ENCODE measurements at regions not wholly inside any gene's neighbourhood (a gene's known extent, or its start where the extent isn't known, plus 50 kb on each side); places are given as distances from the start of the nearest gene placed in this dataset.
A peak's percentile ranks its signal among the peaks of the same experiment; 100 is the strongest.

DNA sequence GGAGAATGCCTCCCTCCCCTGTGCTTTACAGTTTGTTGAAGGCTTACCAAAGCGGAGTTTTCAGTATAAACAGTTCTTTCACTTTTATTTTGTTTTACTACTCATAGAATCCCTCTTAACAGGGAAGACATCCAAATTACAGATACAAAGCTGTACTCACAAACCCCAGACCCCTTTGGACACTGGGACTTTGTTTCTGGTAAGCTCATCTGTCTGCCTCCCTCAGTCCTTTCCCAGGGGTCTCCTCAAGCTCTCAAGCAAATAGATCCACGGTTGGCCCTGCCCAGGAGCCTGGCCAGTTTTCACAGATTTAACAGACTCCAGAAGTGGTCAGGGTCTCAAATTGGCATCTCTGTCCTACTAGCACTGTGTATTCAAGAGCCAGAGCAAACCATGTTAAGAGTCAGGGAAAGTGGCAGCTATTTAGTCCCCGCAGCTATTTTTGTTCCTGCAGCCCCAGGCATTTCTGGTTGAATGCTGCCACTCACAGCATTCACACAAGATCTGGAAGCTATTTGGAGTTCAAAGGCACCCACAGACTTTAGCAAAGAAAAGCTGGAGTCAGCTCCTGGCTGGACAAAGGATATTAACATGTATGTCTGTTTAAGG is 54.2 kb downstream of the TMEM100 start:
- DNase-seq, result peak; percentile 91

DNA sequence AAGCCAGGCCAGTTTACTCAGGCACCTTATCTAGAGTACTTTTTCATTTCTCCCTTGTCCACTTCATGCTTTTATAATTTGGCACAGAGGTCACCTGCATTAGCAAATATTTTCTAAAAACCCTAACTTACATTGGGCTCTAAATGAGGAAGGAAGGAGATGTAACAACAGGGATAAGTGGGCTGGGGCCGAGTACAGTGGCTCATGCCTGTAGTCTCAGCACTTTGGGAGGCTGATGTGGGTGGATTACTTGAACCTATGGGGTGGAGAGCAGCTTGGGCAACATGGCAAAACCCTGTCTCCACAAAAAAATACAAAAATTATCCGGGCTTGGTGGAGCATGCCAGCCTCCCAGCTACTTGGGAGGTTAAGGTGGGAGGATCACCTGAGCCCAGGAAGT is 55.9 kb downstream of the TMEM100 start:
- DNase-seq, result no peak

DNA sequence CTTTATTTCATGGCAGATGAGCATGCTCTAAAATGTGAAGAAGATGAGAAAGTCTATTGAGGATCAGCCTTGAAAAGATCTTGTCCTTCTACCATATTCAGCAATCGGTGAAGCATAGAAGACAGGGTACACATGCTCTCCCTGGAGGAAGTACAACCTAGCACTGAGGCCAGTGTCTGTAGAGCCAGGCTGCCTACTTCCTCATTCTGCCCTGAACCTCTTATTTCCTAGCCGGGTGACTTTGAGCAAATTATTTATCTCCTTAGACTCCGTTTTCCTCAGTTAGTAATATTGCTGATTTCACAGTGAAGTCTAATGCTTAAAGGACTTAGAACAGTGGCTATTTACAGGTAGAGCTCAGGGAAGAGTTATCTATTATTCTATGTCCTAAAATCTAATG is 58.4 kb downstream of the TMEM100 start:
- DNase-seq, result no peak

DNA sequence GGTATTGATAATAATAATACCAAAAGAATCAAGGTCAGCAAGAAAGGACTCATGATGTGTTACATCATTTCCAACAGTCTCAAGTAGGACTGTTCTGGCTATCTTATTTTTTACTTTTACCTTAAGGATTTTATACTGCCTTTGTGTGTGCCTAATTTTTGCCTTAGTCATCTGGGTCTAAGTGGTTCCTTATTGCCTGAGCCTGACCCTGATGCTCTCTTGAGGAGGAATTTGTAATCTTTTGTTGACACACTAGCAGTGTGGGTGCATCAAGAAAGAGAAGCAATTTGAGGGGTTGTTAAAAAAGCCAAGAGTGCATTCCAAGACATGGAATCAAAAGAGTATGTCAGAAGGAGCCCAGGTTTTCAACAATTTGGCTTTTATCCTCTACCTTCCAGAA is 59.3 kb downstream of the TMEM100 start:
- DNase-seq, result no peak

DNA sequence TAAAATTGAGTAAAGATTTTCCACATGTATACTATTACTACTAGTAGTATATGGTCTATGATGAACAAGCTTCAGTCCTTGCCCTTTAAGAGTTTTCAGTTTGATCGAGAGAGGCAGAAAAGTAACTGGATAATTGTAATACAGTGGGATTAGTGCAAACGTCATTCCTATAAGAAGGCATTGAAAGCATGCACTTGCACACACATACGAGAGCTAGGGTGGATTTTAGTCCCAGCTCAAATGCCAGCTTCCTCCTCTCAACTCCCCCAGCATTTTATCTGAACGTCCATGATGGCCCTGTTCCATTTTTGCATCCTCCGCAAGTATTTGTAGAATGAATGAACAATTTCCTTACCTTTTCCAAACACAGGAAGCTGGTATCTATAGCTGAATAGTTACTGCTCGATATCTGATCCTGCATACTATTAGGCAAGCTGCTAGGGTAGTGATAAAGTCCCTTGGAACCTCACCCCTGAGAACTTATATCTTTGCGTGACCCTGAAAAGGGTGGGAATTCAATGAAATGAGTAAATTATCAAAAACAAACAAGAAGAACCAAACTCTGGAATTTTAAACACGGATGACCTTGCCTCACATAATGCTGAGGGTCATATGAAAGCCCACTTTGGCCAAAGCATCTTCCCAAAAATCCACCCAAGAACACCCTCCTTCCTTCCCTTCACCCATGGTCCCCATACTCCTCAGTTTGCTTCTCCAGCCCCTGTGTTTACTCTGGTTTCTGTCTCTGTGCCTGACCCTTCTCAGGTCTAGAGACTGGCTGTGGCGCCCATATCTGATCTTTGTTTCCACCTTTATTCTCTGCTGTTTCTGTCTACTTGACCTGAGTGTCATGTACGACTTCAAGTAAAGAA is 60.5 kb downstream of the TMEM100 start:
- DNase-seq, result no peak

DNA sequence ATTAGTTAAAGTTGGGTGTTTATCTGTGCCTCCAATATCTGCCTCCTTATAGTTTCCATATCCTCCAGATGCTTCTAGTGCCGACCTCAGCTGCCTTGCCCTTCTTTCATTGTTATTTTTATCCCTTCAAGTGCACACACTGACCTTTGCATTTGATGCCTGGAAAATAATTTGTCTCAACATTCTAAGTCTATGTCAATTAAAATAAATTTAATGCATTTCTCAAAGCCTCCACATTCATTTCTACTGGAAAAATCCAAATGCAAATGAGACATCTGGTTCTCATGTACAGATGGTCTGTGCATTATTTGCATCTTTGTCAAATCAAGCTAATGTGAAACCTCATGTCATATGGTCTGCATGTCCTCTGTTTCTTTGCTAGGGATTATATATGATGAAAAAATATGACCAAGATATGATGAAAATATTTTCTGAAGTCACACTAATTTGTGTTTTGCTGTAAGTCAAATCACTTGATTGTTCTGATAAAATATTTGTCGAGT is 61.4 kb downstream of the TMEM100 start:
- DNase-seq, result no peak

DNA sequence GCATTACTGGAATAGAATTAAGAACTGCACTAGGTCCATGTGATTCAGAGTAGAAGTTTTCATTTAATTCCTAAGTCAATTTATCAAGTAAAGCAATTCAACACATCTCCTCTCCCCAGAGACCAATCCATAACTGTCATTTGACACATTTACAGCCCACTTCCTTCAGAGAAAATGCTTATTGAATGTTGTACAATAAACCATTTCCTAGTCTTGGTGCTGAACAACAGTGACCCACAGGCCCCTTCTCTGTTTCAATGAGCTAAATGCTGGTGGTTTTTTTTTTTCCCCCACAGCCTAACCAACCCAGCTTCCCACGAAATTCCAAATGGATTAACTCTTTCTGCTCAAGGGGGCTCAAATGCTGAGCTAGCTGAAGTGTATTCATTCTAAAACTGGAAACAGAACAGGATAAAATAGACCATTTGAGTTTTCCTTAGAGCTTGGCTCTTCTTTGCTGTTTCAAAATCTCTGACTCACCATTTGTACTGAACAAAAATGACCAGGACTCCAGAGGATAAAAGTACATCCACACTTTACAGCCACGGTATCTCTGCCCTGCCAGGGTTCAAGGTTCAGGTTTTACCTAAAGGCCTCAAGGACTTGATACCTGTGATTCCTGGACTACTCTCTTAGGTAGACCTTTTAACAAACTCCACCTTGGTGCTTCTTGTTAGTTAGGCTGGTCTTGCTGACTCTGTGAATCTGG is 62.3 kb downstream of the TMEM100 start:
- DNase-seq, result no peak

DNA sequence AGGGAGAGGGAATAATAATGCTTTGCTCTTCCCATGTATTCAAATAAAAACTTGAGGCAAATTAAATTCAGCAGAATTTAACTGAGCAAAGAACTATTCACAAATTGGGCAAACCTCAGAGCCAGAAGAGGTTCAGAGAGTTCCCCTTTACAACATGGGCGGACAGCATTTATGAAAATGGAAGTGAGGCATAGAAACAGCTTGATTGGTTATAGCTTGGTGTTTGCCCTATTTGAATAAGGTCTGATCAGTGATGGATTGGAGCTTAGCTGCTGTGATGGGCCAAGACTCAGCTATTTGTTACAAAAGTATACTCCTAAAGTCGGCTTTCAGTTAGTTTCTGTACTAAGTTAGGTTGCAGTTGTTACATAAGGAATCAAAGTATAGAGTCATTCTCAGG is 63.0 kb downstream of the TMEM100 start:
- DNase-seq, result no peak

DNA sequence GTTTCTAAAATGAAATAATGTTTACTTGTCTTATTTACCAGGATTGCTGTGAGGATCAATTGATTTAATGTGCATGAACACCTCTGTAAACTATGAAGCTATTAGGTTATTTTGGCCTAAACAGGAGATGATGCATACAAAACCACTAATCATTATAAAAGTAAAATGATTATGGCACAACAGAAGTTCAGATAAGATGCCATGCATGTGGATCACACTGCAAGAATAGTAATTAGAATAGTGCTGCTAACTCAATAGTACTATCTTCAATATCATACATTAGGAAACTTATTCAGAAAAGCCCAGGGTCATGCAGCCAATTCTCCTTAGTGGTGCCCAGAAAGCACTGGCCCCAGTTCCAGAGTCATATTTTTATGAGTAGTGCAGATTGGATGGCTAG is 66.9 kb downstream of the TMEM100 start:
- DNase-seq, result no peak

DNA sequence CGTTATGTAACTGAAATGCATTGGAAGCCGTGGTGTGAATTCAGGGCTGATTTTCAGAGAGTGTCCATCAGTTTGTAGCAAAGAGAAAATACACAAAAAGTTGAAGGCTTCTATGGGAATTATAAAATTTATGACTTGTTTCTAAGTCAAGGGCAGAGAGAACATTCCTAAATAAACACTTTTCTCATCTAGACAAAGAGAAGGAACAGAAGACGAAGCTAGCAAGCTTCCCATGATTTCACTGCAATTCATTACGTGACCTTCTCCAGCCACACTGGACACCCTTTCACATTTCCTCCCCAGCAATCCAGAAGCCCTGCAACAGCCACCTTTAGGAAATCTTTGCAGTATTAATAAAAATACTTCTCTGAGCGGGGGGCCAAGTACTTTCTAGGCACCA is 67.8 kb downstream of the TMEM100 start:
- no peak for DNase-seq

DNA sequence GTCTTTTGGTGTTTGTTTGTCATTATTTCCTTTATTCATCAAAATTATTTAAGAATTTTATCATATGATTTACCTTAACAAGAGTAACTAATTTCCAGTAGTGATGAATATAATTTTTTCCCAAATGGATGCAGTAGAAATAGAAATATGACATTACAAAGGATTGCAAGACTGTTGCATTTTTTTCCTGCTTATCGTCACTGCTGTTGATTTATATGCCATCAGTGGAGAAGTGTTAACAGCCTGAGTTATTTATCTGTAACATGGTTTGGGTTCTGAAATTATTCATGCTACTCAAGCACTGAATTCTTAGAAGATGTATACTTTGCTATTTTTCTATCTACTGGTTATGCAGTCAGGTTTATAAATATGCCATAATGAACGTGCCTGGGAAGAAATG is 68.6 kb downstream of the TMEM100 start:
- no peak for DNase-seq

DNA sequence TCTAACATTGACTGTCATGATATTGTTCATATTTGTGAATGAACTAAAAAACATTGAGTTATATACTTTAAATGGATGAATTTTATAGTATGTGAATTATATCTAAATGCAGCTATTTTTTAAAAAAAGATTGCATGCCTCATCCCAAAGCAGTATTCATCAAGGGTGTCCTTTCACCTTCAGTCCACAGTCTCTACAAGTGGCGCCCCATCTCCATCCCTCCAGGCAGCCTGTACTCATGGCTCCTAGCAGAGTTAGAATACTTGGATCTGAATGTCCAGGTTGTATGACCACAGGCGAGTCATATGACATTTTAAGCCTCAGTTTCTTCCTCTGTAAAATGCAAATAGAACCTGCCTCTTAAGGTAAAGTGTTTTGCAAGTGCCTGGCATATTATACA is 69.8 kb downstream of the TMEM100 start:
- no peak for DNase-seq

DNA sequence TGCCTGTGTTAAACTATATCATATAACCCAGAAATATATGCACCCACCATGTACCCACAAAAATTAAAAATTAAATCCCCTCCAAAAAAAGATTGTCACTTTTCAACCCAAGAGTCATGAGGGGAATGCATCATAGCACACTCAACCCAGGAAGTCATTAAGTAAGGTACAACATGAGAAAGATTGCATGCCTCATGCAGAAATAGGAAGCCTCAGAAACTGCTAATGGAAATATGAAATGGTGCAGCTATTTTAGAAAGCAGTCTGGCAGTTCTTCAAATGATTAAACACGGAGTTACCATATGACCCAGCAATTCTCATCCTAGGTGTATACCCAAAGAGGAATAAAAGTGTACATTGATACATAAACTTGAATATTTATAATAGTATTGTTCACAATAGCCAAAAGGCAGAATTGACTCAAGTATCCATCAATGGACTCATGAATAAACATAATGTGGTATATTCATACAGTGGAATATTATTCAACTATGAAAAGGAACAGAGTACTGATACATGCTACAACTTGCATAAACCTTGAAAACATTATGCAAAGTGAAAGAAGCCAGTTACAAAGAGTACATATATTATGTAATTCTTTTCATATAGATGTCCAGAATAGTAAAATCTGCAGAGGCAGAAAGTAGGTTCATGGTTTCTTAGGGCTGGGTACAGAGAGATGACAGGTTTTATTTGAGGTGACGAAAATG is 70.4 kb downstream of the TMEM100 start:
- no peak for DNase-seq

DNA sequence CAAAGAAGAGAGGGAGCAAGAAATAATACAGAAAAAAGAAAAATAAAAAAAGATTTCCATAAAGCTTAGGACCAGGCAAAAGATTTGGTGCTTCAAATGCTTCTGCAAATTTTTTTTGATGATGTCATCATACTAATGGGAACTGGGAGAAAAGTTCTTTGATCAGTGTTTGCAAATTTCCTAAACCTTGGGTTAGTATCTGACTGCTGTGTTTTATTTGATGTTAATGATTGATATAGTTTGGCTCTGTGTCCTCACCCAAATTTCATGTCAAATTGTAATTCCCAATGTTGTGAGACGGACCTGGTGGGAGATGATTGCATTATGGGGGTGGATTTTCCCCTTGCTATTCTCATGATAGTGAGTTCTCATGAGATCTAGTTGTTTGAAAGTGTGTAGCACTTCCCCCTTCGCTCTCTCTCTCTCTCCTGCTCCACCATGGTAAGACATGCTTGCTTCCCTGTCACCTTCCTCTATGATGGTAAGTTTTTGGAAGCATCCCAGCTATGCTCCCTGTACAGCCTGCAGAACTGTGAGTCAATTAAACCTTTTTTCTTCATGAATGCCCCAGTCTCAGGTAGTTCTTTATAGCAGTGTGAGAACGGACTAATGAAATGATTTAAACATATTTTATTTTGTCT is 72.6 kb downstream of the TMEM100 start:
- DNase-seq, result no peak

DNA sequence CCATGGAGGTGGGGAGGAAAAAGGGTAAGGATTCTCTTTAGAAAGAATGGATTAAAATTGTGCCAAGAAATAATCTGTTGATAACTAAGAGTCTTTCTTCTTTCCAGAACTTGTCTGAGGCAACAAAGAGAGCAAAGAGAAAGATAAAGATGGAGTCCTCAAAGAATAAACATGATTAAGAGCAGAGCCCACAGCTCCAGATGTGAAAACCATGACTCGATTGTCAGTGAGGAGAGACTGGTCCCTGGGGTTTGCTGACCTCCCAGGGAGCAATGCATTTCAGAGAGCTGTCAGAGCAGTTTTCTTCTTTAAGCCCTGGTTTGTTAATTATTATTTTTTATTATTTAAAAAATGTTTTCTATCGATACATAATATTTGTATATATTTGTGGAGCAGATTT is 74.6 kb downstream of the TMEM100 start:
- no peak for DNase-seq

DNA sequence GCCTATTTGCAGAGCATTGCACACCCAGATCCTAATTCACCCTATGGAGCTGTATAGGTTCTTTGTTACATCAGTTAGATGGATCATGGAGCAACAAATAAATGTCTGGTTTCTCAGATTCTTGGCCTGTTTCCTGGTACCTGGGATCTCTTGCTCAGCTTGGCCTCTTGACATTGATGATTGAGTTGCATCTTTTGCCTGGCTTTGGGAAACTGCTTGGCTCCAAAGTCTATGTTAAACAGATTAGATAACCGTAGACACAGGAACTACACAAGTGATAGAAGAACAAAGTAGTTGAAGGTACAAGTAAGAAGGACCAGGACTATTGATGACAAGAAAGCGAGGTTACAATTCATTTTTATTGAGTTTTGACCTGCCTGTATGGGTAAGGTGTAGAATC is 77.3 kb downstream of the TMEM100 start:
- no peak for DNase-seq

DNA sequence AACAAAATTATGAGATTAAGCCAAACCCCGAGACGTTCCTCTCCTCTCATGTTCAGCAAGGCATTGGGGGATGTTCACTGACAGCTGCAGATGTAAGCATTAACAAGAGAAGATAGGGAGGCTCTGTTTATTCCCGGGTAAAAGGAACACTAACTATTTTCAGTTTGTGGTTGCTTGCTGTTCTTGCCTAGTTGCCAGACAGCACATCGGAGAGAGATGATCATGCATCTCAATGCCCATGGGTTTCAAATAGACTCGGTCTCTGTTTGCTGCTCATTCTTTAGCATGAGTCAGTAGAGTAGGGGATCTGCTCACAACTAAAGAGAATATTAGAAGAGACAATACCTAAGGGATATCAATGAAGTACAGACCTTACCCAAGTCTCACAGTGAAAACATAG is 78.3 kb downstream of the TMEM100 start:
- DNase-seq, result no peak

DNA sequence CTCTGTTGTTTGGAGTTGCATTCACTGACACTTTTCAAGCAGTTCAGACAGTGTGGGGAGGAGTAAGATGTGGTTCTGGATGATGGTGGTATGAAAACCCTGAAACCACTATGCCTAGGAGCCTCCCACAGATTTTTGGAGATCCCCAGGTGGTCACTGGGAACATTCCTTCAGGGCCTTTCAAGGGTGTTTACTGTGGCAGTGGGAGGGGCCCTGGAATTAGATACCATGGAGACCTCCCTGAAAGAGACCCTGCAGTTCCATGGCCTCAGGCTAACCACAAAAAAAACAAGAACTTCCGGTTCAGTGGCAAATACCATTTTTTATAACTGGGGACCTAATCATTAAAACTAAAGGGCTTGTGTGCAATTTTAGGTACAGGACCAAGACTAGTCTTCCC is 79.9 kb downstream of the TMEM100 start:
- DNase-seq, result peak; percentile 89

DNA sequence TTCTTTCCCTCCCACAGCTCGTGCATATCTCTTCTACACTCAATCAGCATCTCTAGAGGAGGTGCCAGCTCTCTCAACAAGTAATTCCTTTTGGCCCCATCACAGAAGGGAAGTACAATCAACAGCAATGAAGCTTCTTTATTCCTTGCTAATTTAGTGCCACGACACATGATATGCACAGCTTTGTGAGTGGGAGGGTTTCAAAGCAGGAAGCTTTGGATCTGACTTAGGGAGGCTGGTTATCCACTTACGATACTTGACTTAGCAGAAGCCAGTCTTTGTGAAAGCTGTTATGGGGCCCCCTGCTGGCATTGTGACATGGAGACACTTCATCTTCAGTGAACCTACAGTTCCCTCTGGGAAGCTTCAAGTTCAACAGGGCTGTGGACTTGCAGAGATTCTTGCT is 81.0 kb downstream of the TMEM100 start:
- peak; percentile 88 for DNase-seq

DNA sequence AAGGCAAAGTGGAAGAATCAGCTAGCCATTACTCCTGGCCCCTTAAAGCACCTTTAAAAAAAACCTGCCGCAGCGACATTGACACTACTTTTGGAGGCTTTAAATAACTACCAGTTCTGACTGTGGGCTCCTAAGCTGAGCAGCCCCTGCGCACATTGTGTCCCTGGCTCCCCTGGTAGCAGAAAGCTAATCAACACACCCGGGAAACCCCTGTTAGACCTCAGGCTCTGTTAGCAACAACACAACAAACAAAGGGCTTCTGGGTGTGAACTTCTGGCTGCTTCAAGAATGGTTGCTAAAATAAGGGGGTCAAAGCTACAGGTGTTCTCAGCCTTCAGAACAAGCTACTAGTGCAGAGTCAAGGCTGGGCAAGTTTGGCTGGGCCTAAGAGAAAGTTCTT is 83.6 kb downstream of the TMEM100 start:
- no peak for DNase-seq

DNA sequence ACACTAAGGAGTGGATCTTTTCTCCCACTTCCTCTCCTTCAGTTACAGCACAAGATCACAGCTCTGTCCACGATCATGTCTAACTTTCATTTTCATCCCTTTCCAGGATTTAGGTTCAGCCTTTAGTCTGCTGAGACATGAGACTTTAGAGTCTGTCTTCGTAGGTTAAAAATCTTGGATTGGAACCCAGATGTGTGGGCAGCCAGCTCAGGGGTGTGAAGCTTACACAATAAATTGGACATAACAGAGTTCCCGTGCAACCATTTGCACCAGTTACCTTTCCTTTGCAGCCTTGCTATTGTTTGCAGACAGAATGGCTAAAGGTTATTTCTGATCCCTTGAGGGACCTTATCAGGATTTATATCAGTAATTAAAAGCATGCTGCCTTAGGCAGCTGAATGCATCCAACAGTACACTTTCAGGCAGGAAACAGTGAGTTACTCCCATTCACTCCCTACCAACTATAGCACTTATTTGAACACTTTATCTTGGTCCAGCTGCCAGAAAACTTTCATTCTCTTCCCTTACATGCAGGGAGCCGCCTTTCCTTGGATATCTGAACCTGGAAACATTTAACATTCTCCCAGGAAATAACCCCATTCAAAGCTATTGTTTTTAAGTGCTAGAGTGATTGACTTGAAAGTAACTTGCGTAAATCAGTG is 87.3 kb downstream of the TMEM100 start:
- no peak for DNase-seq

DNA sequence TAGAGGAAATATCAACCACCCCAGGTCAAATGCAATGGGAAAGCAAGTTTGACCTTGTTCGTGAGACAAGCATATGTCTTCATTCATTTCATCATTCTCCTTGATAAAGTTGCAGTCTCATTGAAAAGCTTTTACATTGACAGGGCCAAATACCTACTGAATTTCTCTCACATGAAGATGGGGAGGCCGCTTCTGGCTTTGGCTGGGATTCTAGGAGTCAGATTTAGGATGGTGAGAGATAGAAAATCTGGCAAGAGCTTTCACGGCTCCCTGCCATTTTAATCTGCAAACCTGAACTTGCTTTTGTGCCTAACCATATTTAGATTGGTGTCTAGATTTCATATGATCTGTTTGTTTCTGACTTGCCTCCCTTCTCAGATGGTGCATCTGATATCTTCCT is 88.0 kb downstream of the TMEM100 start:
- no peak for DNase-seq

All from islet precursor cell (in vitro differentiated cells).